VCaP (cell line): ENCODE measurements at regions not wholly inside any gene's neighbourhood (a gene's known extent, or its start where the extent isn't known, plus 50 kb on each side); places are given as distances from the start of the nearest gene placed in this dataset.
A peak's percentile ranks its signal among the peaks of the same experiment; 100 is the strongest.

Experiments
- H3K27ac ChIP-seq: fragments of 450-650 bp; 2 replicates; pipeline ENCODE4 v1.5.1; 2017
- CTCF ChIP-seq: fragments of 450-650 bp; conservative IDR thresholded peaks from 2 replicates; pipeline ENCODE4 v1.5.1; 2017; ENCODE audit warnings: mild to moderate bottlenecking, moderate library complexity

GRCh38 chr10:60669501-60669900, 108.8 kb upstream of the CDK1 start:
- TF ChIP-seq CTCF: no peak
- no peak overlapping the region for H3K27ac ChIP-seq

GRCh38 chr10:60666221-60666620, 112.1 kb upstream of the CDK1 start:
- no peak overlapping the region for H3K27ac ChIP-seq
- no peak for TF ChIP-seq CTCF

- no peak for TF ChIP-seq CTCF
- no peak overlapping the region for H3K27ac ChIP-seq
Observed at GRCh38 chr10:60664859-60665258, 113.4 kb upstream of the CDK1 start.

DNA sequence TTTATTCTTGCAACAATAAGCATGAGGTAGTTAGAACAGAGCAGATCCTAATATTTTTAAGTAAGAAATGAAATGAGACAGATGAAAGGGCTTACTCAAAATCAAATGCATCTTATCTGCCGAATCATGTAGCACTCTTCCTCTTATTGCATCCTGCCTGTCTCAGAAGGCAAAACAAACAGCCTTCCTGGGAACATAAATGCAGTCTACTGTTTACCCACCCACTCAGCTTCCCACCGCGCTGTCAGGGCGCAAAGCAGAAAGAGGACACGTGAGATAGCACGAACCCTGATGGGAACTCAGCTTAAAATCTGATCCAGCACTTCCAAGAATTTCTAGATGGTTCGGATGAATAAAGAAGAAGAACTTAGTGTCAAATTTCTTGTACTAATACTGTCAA, 114.4 kb upstream of the CDK1 start:
- peak overlapping the region; percentile 25; the same call in 1 of the 2 replicates for H3K27ac ChIP-seq
- no peak for TF ChIP-seq CTCF

- peak overlapping the region; percentile 25; the same call in 1 of the 2 replicates for H3K27ac ChIP-seq
- TF ChIP-seq CTCF: no peak
Observed at GRCh38 chr10:60662917-60663614, 115.2 kb upstream of the CDK1 start.

DNA sequence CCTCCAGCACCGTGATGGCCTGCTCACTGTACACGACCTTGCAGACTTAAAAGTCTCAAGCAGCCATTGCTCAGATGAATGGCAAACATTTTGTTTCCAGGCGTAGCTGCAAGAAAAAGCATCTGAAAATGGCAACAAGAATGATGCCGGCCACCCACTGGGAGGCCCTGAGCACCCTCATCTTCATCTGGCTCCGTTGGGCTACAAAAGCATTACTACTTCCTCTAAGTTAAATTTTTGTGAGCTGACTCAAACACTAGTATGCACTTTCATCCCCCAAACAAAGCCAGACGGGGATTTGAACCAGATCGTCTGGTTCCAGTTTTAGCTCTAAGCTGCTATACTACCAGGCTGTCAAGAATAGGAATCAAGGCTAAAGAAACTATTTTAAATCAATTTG, 116.6 kb upstream of the CDK1 start:
- H3K27ac ChIP-seq: no peak overlapping the region

DNA sequence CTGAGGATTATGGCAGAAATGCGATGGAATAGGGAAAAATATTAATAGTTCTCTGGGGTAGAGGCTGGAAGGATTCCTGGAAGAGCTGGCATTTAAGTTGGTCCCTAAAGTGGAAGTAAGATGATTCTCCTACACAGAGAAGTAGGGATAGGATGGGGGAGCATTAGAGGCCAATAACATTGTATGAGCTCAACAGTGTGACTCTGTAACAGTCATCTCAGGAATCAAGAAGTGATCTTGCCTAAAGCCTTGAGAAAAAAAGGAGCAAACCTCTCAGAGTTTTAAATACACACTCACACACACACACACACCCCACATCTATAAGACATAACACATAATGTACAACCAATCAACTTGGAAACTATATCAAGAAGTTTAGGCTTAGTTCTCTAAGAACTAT, 117.7 kb upstream of the CDK1 start:
- no peak overlapping the region for H3K27ac ChIP-seq
- TF ChIP-seq CTCF: no peak

More for the DNA sequence above, 116.6 kb upstream of the CDK1 start:
- no peak for TF ChIP-seq CTCF
